ENCODE measurements at regions not wholly inside any gene's neighbourhood (a gene's known extent, or its start where the extent isn't known, plus 50 kb on each side); places are given as distances from the start of the nearest gene placed in this dataset.

GRCh38 chr2:236317938-236318396 lies 53.8 kb upstream of the ASB18 start:
- no peak for DNase-seq

GRCh38 chr2:236318401-236318800 lies 54.2 kb upstream of the ASB18 start:
- no peak for DNase-seq

- no peak for DNase-seq
Measured at GRCh38 chr2:236319036-236319435, 54.8 kb upstream of the ASB18 start.

- DNase-seq = no peak
Measured at GRCh38 chr2:236321415-236321814, 57.2 kb upstream of the ASB18 start.

GRCh38 chr2:236333417-236334121 lies 69.4 kb upstream of the ASB18 start:
- no peak for DNase-seq

GRCh38 chr2:236334122-236334876 lies 70.1 kb upstream of the ASB18 start:
- DNase-seq = no peak

- no peak for DNase-seq
Measured at GRCh38 chr2:236335696-236336574, 71.7 kb upstream of the ASB18 start.

- DNase-seq = no peak
Measured at GRCh38 chr2:236336575-236337464, 72.6 kb upstream of the ASB18 start.

- DNase-seq = no peak
Measured at GRCh38 chr2:236337465-236338325, 73.5 kb upstream of the ASB18 start.

- no peak for DNase-seq
Measured at GRCh38 chr2:236338495-236339184, 74.4 kb upstream of the ASB18 start.

- DNase-seq = no peak
Measured at GRCh38 chr2:236340251-236340650, 76.0 kb upstream of the ASB18 start.

- DNase-seq = no peak
Measured at GRCh38 chr2:236341067-236341466, 76.9 kb upstream of the ASB18 start.

- no peak for DNase-seq
Measured at GRCh38 chr2:236341721-236342120, 77.5 kb upstream of the ASB18 start.

GRCh38 chr2:236342507-236342906 lies 78.3 kb upstream of the ASB18 start:
- no peak for DNase-seq

GRCh38 chr2:236342951-236343350 lies 78.7 kb upstream of the ASB18 start:
- no peak for DNase-seq

- peak; percentile 13 to 78 for DNase-seq
Measured at GRCh38 chr2:236343400-236344161, 79.4 kb upstream of the ASB18 start.

GRCh38 chr2:236344446-236344845 lies 80.2 kb upstream of the ASB18 start:
- DNase-seq = no peak

GRCh38 chr2:236345081-236345714 lies 81.0 kb upstream of the ASB18 start:
- DNase-seq = no peak

- no peak for DNase-seq
Measured at GRCh38 chr2:236346366-236346765, 82.2 kb upstream of the ASB18 start.
